ENCODE measurements at regions not wholly inside any gene's neighbourhood (a gene's known extent, or its start where the extent isn't known, plus 50 kb on each side); places are given as distances from the start of the nearest gene placed in this dataset.

DNA sequence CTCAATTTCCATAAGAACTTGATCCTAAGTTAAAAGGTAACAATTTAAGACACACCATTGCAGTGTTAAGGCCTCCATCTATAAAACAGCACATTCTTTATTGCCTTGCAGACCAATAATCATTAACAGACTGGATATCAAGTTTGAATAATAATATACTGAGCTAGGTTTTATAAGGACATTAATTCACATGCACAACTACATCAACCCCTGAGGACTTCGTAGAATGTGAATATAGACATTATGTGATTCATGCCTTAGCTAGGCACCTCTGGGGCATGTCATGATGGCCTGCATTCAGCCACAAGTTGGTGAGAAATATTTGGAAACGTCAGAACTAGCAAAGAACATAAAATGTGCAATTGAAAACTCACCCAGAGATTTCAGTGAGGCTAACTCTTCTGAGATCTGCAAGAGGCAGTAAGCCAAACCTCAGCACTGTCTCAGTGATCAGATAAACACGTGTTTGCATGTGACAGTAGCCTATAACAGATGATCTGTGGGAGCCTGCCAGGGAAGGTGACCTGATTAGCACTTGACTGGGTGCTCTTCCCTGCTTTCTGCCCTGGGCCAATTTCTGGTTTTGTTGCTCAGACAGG lies 492.2 kb downstream of the FLRT2 start:
- no peak for DNase-seq (ENCODE audit: low spot score in 2 of 2)
- no peak for TF ChIP-seq POLR2A (IDR thresholded peaks at IDR 0.05)
- TF ChIP-seq, protein P1, sequence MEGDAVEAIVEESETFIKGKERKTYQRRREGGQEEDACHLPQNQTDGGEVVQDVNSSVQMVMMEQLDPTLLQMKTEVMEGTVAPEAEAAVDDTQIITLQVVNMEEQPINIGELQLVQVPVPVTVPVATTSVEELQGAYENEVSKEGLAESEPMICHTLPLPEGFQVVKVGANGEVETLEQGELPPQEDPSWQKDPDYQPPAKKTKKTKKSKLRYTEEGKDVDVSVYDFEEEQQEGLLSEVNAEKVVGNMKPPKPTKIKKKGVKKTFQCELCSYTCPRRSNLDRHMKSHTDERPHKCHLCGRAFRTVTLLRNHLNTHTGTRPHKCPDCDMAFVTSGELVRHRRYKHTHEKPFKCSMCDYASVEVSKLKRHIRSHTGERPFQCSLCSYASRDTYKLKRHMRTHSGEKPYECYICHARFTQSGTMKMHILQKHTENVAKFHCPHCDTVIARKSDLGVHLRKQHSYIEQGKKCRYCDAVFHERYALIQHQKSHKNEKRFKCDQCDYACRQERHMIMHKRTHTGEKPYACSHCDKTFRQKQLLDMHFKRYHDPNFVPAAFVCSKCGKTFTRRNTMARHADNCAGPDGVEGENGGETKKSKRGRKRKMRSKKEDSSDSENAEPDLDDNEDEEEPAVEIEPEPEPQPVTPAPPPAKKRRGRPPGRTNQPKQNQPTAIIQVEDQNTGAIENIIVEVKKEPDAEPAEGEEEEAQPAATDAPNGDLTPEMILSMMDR (IDR thresholded peaks at IDR 0.05) = no peak
- H3K4me3 ChIP-seq (ENCODE audit: low read depth, poor library complexity, severe bottlenecking) = no peak overlapping the region
- 27 to 37% methylated on average over 3 of the region's 3 CpGs for WGBS, 2 donors
- intact Hi-C loops (cut with DNase I; ENCODE audit: low total_unique reads) = no loop called here

DNA sequence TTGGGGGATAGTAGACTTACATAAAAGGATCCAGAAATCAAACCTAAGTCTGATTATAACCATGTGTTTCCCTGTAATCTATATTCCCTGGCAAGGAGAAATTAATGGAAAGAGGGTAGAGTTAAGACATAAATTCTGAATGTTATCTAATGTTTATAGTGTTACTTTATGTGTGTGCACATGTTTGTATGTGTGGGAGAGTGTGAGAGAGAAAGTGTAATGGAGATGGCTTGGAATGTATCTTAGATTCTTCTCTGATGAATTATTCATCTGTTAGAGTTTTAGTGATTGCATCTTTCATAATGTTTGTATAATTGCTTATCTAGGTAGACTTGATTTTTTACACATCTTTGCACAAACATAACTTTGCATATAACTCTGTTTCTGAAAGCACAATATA lies 490.9 kb downstream of the FLRT2 start:
- intact Hi-C loops (cut with DNase I; ENCODE audit: low total_unique reads) = no loop called here
- no peak for TF ChIP-seq POLR2A (IDR thresholded peaks at IDR 0.05)
- TF ChIP-seq, protein P1 (IDR thresholded peaks at IDR 0.05) = no peak
- DNase-seq (ENCODE audit: low spot score in 2 of 2) = no peak
- H3K4me3 ChIP-seq (ENCODE audit: low read depth, poor library complexity, severe bottlenecking) = no peak overlapping the region

DNA sequence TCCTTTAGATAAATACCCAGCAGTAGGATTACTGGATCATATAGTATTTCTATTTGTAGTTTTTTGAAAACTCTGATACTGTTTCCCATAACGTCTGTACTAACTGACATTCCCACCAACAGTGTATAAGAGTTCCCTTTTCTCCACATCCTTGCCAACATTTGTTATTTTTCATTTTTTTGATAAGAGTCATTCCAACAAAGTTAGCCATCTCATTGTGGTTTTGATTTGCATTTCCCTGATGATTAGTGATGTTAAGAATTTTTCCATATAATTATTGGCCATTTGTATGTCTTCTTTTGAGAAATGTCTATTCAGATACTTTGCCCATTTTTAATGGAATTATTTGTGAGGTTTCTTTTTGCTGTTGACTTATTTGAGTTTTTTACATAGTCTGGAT lies 486.0 kb downstream of the FLRT2 start:
- DNase-seq (ENCODE audit: low spot score in 2 of 2) = no peak
- no peak overlapping the region for H3K4me3 ChIP-seq (ENCODE audit: low read depth, poor library complexity, severe bottlenecking)
- TF ChIP-seq, protein P1 (IDR thresholded peaks at IDR 0.05) = no peak
- no peak for TF ChIP-seq POLR2A (IDR thresholded peaks at IDR 0.05)
- intact Hi-C loops (cut with DNase I; ENCODE audit: low total_unique reads) = no loop called here
- WGBS, 2 donors = 71 to 72% methylated on average over 1 of the region's 1 CpG

DNA sequence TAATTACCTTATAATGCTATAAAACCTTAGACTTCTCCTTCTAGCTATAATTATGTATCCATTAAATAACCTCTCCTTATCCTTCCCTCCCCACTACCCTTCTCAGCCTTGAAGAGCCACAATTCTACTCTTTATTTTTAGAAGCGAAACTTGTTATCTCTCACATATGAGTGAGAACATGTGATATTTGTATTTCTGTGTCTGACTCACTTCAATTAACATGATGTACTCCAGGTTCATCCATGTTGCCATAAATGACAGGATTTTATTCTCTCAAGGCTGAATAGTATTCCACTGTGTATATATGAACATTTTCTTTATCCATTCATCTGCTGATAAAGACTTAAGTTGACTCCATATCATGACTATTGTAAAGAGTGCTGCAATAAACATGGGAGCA lies 485.6 kb downstream of the FLRT2 start:
- WGBS, 2 donors = 83 to 89% methylated on average over 1 of the region's 1 CpG
- intact Hi-C loops (cut with DNase I; ENCODE audit: low total_unique reads) = no loop called here
- TF ChIP-seq POLR2A (IDR thresholded peaks at IDR 0.05) = no peak
- TF ChIP-seq, protein P1 (IDR thresholded peaks at IDR 0.05) = no peak
- H3K4me3 ChIP-seq (ENCODE audit: low read depth, poor library complexity, severe bottlenecking) = no peak overlapping the region
- no peak for DNase-seq (ENCODE audit: low spot score in 2 of 2)

DNA sequence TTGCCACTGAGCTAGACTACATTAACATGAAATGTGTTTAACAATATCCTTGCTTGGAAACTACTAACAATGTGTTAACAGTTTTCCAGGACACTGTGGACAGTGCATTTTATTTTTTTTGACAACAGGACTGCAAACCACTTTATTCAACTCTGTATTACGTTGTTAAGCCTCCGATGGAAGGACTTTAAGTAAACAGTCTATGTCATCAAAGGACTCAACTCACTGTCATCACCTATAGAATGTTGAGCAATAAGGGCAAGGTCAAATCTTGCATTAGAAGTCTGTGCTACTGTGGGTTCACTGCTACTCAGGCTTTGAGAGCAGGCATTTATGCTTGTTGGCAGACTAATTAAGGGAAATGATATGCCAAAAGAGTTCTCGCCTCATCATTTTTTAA lies 483.7 kb downstream of the FLRT2 start:
- TF ChIP-seq POLR2A (IDR thresholded peaks at IDR 0.05) = no peak
- TF ChIP-seq, protein P1 (IDR thresholded peaks at IDR 0.05) = no peak
- intact Hi-C loops (cut with DNase I; ENCODE audit: low total_unique reads) = no loop called here
- 76 to 83% methylated on average over 3 of the region's 3 CpGs for WGBS, 2 donors
- no peak for DNase-seq (ENCODE audit: low spot score in 2 of 2)
- H3K4me3 ChIP-seq (ENCODE audit: low read depth, poor library complexity, severe bottlenecking) = no peak overlapping the region

DNA sequence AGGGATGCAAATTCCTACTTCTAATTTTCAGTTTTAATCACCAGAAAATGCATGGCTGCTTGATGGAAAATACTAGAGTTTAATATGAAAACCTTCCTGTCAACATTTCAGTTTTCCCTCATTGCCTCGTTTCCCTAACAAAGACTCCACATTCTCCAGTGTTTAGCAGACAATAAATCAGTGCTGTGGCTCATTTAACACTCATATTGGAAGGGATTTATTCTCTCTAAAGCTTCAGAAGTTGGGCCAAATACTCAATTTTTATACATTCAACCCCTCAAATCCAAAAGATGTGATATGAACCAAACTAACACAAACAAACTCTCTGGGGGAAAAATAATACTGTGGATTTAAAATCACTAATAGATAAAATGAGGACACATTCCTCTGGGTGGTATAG lies 482.5 kb downstream of the FLRT2 start:
- no peak for DNase-seq (ENCODE audit: low spot score in 2 of 2)
- intact Hi-C loops (cut with DNase I; ENCODE audit: low total_unique reads) = no loop called here
- no peak overlapping the region for H3K4me3 ChIP-seq (ENCODE audit: low read depth, poor library complexity, severe bottlenecking)
- no peak for TF ChIP-seq POLR2A (IDR thresholded peaks at IDR 0.05)
- TF ChIP-seq, protein P1 (IDR thresholded peaks at IDR 0.05) = no peak
- 11 to 22% methylated on average over 1 of the region's 1 CpG for WGBS, 2 donors
